GM19240 (cell line): ENCODE measurements at regions not wholly inside any gene's neighbourhood (a gene's known extent, or its start where the extent isn't known, plus 50 kb on each side); places are given as distances from the start of the nearest gene placed in this dataset.
"Not testable (repeated sequence)": the region's sequence is repeated elsewhere in the genome, so short reads cannot be mapped to it uniquely, and the experiment has no call there.

Source experiments
- DNase-seq: peaks from one replicate; pipeline ENCODE4 v3.0.0; 2011; ENCODE audit warnings: low spot score; ENCODE audit not compliant: insufficient read length

DNA sequence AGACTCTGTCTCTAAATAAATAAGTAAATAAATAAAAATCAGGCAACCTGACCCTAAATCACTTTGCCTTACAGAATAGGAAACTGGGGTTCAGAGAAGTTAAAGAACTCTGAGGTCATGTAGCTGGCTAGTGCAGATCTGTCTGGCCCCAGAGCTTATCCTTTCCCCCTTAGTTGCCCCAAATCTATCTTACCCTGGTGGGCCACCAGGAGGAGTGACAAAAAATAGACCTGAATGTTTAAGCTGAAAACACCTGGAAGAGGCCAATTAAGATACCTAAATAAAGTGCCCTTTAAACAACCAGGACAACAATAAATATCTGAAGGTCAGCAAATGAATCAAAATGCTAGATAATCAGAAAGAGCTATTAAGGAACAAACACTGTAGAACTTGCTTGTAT lies 59.7 kb downstream of the TEX35 start:
- no peak for DNase-seq

DNA sequence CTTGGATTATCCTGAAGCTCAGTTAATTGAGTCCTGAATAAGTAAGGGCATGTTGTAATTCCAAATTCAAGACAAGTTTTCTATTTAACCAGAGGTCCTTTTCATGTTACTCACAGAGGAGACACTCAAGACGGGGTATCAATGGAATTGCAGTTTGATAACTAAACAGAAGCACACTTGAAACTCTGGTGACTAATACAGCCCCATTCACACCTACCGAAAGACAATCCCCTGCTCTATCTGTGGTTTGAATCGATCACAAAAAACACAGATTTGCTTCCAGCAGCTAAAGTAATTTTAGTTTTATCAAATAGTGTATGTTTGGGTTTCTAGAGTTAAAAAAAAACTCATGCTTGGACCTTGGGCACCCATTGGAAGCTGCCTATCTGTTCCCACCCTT lies 60.4 kb downstream of the TEX35 start:
- DNase-seq: no peak

DNA sequence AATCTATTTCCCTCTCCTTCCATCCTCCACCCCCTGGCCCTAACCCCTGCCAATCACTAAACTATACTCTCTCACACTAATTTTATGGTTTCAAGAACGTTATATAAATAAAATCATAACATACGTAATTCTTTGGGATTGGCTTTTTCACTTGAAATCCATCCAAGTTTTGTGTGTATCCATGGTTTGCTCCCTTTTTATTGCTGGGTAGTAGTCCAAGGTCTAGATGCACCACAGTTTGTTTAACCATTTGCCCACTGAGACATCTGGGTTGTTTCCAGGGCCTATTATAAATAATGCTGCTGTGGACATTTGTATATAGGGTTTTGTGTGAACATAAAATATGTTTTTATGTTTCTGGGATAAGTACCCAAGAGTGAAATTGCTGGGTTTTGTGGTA lies 61.4 kb downstream of the TEX35 start:
- DNase-seq: no peak

DNA sequence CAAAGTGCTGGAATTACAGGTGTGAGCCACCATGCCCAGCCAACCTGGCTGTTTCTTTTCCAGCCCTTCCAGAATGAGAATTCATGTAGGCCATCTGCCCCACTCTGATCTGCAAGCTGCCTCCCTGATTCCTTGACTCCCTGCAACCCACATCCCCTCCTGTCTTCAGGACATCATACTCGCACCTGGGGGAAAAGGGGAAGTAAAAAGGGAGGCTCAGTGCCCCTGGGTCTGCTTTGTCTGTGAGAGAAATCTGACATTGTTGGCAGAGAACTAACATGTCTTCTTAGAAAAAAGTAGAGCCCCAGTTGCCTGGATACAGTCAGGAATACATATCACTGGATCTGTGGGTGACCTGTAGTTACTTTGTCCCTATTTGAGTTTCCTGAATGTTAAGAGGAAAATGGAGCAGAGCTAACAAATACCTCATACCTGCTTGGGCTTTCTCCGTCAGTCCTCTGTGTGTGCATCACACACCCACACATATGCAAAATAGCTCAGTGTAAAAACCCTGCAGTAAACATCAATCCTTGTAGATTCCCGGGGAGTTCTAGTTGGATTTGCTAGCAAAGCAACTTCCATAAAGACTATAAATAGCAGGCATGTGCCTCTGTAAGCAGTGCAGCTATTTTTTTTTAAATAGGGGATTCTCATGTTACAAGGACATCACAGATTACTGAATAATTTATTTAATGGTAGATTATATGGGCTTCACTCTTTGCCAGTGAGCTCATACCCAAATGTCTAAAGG lies 62.9 kb downstream of the TEX35 start:
- DNase-seq: no peak

DNA sequence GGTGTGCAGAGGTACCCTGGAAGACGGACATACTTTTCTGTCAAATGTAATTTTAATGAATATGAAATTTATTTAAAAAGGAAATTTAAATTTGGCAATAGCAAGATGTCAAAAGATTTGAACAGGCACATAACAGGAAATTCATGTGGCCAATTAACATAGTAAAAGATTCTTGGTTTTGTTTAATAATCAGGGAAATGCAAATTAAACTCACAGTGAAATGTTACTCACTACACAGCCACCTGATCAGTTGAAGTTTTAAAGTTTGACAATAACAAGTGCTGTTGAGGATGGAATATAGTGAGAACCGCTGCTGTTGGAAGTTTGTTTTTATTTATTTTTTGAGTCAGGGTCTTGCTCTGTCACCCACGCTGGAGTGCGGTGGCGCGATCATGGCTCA lies 63.9 kb downstream of the TEX35 start:
- DNase-seq: no peak

DNA sequence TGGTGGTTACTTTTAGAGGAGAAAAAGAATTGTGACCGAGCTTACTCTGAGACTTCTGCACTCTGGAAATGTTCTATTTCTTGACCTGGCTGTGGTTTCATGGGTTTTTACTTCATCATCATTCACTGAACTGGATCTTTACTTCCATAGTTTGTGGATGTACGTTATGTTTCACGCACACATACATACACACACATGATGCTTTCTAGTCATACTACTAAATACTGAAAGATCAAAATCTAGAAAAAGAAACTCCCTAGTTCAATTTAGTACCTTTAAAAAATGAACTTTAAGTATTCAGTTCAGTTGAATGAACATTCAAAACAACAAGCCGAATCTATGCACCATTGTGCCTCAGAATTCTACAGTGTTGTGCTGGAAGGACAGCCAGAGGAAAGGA lies 65.0 kb downstream of the TEX35 start:
- no peak for DNase-seq

DNA sequence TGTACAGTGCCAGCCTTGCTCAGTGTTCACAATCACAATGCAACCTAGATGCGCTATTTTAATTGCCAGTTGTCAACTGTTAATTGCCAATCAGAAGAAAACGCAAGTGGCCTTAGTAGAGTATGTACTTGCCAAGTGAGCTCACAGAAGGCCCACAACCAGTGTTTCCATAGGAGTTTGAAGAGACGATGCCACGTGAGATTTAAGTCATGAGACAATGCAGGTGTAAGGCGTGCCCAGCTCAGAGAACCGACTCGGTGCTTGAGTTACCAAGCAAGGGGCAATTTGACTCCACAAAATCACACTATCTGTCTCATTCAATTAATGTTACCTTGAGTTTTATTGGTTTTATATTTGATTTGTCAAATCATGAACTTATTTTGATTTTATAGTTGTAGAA lies 65.6 kb downstream of the TEX35 start:
- no peak for DNase-seq

DNA sequence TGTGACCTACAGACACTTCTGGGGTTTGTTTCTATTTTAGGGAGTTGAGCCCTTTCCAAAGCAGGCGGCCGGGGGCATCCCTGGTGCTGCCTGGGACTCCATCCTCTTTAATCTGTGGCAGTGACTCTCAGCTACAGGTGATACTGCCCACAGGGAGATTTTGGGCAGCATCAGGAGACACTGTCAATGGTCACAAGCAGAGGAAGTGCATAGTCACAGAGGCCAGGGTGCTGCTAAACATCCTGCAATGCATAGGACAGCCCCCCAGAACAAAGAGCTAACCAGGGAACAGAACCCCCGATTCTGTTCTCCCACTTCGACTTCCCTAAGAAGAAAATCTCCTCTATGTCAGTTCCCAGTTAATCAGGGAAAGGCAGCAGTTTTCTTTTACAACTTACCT lies 66.2 kb downstream of the TEX35 start:
- no peak for DNase-seq

DNA sequence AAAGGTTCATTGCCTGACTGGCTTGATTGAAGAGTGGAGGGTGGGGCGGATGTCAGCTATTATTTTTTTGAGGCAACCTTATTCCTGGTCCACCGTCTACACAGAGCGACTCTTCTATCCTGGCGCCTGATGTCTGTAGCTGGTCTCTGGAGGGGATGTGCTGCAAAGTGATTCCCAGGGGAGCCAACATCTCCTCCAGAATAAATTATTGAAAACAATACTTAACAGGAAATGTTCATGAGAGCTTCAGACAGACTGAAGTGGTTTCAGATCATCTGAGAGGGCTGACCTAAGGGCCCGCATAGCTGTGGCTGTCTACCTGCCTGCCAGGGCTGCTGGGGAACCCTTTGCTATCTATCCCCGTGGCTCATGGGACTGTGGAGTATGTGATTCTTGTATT lies 66.7 kb downstream of the TEX35 start:
- DNase-seq: no peak

DNA sequence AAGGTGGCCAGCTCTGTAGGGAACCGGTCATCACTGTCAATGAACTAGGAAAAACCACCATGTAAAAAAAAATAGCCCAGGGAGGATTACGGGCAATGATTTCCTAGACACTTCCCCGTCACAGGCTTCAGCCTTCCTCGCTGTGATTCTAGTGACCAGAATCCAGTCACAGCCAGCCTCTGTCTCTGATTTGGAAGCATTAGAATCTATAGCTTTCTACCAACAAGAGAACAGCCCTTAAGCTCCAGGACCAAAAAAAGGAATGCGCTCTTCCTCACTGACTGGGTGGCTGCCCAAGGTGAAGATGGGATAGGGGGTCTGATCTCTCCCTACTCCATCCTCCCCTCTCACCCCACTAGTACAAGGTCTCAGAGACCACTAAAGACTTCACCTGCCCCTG lies 67.2 kb downstream of the TEX35 start:
- no peak for DNase-seq

DNA sequence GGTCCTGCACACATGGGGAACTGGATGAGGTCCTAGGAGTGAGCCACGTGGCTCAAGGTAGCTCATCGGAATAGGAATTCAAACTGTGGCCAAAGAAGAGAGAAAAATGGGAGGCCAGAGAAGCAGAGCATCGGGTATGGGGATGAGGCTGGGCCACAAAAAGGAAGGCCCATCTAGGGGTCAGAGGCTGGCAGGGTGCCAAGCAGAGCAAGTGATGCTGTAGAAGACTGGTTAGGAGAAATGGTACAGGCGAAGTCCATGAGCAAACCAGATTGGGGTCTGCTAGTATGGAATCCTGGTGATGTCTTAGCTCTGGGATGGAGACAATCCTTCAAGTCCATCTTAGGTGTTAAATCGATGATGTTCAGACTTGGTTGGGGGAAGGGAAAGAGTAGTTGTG lies 68.0 kb downstream of the TEX35 start:
- DNase-seq: no peak

DNA sequence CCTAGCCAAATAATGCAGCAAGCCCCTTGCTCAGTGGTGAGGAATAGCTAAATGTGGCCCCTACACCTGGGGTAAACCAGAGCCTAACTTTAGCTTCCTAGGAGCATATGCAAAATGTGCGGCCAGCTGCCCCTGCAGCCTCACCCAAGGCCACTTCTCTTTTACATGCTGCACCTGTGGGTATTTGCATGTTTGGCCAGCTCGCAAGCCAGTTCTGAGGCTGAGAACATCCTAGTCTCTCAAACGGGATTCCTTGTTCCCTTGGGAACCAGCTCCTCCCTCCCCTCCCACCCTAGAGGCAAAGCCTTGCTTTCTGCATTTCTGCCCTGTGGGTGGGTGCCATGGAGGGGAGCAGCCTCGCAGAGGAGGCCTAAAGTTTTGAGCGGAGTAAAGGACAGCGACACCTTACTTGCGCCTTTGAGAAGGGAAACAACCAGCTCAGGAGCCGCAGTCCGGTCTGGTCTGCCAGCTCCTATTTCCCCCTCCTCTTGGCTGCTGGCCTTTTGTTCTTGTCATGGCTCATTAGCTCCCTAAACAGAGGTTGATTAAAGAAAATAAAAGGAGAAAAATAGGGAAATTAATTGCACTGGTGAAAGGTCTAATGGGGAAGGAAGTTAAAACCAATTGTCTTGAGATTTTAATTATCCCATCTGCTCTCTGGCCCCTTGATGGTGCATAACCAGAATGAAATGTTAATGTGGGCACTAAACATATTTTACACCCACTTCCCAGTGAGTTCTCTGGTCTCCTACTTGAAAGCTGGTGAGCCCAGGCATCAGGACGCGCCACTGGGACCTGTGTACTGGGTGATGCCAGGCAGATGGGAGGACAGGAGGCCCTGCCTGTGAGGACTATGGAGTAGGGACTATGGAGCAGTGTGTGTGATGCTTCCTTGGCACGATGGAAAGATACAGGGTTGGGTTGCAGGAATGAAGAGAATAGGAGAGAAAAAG lies 68.7 kb downstream of the TEX35 start:
- no peak for DNase-seq

DNA sequence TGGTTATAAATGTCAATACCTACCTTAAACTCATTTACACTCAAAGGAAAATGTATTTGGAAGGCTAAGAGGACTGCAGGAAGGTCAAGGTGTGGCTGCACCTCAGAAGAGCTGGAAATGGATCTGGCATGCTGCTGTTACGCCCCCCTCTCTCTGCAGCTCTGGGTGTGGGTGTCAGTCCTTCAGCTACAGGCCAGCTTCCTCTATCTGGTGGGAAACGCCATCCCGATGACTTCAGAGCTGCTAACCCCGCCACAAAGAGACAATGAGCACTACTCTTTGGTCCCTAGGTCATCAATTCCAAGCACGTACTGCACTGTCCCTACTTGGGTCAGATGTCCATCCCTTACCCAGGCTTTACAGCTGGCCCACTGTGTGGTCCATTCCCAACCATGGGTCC lies 74.2 kb downstream of the TEX35 start:
- no peak for DNase-seq

DNA sequence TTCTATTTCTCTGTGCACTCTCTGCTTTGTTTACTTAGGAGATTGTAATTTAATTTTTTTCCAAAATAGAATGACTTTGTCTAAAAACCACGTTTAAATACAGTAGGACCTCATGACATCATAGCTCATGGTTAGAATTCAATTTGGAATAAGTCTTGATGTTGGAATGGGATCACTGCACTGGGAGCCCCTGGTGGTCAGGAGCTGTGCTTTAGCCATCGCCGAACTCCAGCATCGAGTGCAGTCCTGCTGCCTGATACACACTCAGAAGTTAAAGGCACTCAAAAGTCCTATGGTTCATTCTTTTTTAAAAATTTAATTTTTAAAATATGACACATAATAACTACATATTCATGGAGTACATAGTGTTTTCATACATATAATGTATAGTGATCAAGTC lies 75.1 kb downstream of the TEX35 start:
- no peak for DNase-seq

DNA sequence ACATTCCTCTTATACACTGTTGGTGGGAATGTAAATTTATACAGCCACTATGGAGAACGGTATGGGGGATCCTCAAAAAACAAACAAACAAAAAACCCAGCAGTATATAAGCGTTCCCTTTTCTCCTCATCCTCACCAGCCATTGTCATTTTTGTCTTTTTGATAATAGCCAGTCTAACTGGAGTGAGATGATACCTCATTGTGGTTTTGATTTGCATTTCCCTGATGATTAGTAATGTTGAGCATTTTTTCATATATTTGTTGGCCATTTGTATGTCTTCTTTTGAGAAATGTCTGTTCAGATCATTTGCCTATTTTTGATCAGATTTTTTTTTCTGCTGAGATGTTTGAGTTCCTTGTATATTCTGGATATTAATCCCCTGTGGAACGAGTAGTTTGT lies 76.1 kb downstream of the TEX35 start:
- not testable (repeated sequence) for DNase-seq

DNA sequence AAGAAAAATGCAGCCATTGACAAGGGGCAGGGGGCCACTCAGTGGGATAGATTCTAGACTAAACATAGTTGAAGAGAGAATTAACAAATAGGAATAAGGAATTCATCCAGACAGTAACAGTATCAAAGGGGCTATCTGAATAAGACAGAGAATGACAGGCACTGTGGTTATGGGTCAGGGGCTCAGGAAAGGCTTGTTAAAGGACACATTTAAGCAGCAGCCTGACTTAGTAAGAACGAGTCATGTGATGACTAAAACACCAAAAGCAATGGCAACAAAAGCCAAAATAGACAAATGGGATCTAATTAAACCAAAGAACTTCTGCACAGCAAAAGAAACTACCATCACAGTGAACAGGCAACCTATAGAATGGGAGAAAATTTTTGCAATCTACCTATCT lies 78.9 kb downstream of the TEX35 start:
- DNase-seq: not testable (repeated sequence)

DNA sequence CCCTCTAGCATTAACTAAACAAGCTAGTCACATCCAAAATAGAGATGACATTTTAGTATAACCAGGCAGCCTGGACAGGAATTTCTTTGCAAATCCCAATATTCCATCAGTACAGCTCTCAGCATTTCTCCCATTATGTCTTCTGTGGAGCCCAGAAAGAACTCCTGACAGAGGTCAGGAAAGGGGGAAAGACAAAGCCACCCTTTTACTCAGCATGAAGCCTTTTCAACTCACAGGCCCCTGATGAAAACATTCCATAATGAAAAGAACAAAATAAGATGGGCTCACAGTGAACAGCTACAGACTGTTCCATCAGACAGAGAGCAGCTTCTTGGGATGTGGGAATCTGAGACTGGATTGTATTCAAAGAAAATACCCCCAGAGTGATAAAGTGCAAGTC lies 80.6 kb downstream of the TEX35 start:
- DNase-seq: no peak

DNA sequence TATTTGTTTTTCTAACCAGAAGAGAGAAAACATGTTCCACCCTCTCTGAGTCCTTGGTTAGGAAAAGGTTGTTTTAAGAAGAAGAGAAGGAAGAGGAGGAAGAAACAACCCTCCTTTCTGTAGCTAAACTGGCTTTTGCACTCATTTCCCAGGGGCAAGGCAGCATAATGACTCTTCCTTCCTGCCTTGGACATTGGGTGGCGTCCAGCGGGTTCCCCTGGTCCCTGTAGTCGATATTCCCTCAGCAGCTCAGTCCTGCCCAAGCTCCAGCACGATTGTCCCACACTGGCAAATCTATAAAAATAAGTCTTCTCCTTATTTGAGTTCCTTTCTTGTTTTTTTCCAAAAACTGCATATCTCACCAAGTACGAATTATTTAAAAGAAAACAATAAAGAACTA lies 81.2 kb downstream of the TEX35 start:
- DNase-seq: no peak

DNA sequence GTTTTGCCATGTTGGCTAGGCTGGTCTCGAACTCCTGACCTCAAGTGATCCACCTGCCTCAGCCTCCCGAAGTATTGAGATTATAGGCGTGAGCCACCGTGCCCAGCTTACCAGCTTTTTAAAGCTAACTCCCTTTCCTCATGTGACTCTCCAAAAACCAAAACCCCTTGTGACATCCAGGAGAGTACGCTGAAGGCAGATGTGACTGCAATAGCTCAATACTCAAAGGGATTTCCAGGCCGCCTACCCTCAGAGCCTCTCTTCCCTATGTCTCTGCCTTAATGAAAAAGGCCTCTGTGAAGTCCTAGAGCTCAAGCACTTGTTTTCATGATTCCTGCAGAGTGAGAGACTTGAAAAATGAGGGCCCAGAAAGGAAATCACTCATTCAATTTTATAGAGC lies 82.6 kb downstream of the TEX35 start:
- no peak for DNase-seq

DNA sequence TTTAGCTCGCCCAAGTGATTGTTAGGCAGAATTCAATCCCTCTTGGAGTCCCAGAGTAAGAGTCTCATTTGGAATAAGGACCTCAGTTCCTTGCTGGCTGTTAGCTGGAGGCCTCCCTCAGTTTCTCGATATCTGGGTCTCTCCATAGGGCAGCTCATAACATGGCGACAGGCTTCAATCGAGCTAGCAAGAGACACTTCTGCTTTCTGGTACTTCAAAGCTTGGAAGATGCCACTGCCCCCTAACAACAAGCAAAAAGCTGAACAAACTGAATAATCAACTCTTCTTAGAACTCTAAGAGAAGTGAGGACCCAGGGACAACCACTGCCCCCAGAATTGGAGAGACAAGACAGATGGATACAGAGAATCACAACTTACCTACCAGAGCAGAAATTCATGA lies 86.2 kb downstream of the TEX35 start:
- DNase-seq: no peak

DNA sequence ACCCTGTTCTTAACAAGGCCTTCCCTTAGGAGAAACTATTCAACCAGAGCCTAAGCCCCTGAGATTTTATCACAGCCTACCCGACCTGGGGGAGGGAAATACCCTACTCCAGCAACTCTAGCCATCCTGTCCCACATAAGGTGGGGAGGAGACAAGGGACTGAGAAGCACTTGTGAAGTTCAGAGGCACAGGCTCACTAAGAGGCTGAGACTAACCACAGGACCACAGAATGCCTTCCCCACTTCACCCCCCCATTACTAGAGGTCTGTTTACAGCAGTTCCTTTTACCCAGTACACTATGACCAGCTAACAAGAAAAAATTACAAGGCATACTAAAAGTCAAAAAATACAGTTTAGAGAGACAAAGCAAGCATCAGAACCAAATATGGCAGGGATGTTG lies 86.8 kb downstream of the TEX35 start:
- DNase-seq: no peak

DNA sequence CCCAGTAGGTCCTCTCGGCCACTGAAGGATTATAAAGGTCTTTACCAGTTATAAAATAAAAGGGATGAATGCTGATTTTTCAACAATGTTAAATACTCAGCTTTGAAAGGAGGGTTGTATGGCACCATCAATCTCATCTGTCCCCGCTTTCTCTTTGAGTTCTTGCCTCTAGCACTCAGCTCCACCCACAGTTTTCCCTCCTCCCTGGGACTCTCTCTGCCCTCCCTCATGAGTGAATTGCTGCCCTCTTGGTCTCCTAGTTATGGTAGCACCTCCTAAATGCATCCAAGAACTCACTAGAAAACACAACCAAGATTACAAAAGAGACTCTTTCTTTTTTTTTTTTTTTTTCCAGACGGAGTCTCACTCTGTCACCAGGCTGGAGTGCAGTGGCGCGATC lies 91.0 kb downstream of the TEX35 start:
- no peak for DNase-seq

DNA sequence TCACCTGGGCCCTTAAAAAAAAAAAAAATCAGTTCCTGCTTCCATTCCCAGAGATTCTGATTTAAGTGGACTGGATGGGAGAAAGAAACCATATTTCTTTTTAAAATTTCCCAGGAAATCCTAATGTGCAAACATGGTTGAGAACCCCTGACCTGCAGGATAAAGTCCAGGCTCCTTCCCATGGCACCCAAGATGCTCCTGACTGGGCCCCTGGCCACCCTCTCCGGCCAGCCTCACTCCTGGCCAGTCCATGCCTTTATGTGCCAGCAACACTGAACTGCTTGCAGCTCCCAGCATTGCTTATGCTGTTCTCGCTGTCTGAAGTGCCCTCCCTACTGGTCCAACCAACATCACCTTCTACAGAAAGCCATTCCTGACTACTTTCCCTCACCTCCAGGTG lies 93.9 kb downstream of the TEX35 start:
- DNase-seq: no peak
